Panc1 (cell line): ENCODE measurements at regions not wholly inside any gene's neighbourhood (a gene's known extent, or its start where the extent isn't known, plus 50 kb on each side); places are given as distances from the start of the nearest gene placed in this dataset.

ENCODE experiments used
- ATAC-seq: fragments of 200-7000 bp; cut with Tn5 transposase; 2 replicates; pipeline ENCODE4 v1.9.1; 2020; ENCODE audit warnings: mild to moderate bottlenecking, moderate library complexity
- BruUV-seq: library from RNA; stranded (reverse); fragments of 400-500 nt; replicated peaks from 2 replicates; lab custom pipeline; 2021; lab: Mats Ljungman, UMichigan
- CTCF ChIA-PET: fragments of 300-600 bp; sonication (Branson Sonifier 250); formaldehyde crosslinking; loops from one replicate; lab custom pipeline; 2022; ENCODE audit warnings: antibody characterized with exemption; lab: Charles Lee
- POLR2A ChIA-PET: fragments of 300-600 bp; sonication (Branson Sonifier 250); formaldehyde crosslinking; loops from one replicate; lab custom pipeline; 2022; ENCODE audit warnings: antibody characterized with exemption; lab: Charles Lee
- DNase-seq: peaks from one replicate; pipeline ENCODE4 v3.0.0-alpha.2; 2010; ENCODE audit warnings: low read depth, low spot score
- H3K27ac ChIP-seq: 2 replicates; pipeline ENCODE4 v1.5.1; 2011; ENCODE audit warnings: mild to moderate bottlenecking, low read length, inconsistent platforms
- H3K27me3 ChIP-seq: fragments of 200-500 bp; sonication (Bioruptor generic); 2 replicates; pipeline ENCODE4 v1.6.0; 2014; ENCODE audit warnings: low read length, inconsistent platforms; ENCODE audit not compliant: control insufficient read depth, insufficient read depth
- H3K36me3 ChIP-seq: fragments of 200-500 bp; sonication (Bioruptor generic); 2 replicates; pipeline ENCODE4 v1.5.1; 2014; ENCODE audit warnings: inconsistent platforms, mild to moderate bottlenecking, low read length, moderate library complexity; ENCODE audit not compliant: control insufficient read depth, insufficient read depth
- H3K4me1 ChIP-seq: 2 replicates; pipeline ENCODE4 v1.5.1; 2011; ENCODE audit warnings: inconsistent platforms, mild to moderate bottlenecking, low read length, moderate library complexity; ENCODE audit not compliant: control insufficient read depth, insufficient read depth
- H3K4me3 ChIP-seq, 2 experiments: 2 replicates each; pipeline ENCODE4 v1.5.1; 2011 to 2012; ENCODE audit warnings: low read depth in 2 of 2, low read length in 2 of 2, mild to moderate bottlenecking in 2 of 2, inconsistent platforms in 1 of 2, moderate library complexity in 1 of 2
- H3K9me3 ChIP-seq: fragments of 200-500 bp; sonication (Bioruptor generic); 2 replicates; pipeline ENCODE4 v1.5.1; 2014; ENCODE audit warnings: low read depth, mild to moderate bottlenecking, inconsistent platforms, low read length, moderate library complexity; ENCODE audit not compliant: control insufficient read depth, insufficient read depth
- POLR2AphosphoS5 ChIP-seq: IDR thresholded peaks from 2 replicates; pipeline ENCODE4 v1.6.1; 2012; ENCODE audit warnings: mild to moderate bottlenecking, low read depth, low read length, moderate library complexity
- SIN3A ChIP-seq: IDR thresholded peaks from 2 replicates; pipeline ENCODE4 v1.6.1; 2012; ENCODE audit warnings: low read depth, mild to moderate bottlenecking, low read length, moderate library complexity, borderline replicate concordance; ENCODE audit not compliant: insufficient read depth
- TCF7L2 ChIP-seq: IDR thresholded peaks from 2 replicates; pipeline ENCODE4 v1.6.1; 2011; ENCODE audit warnings: mild to moderate bottlenecking, low read depth, low read length, inconsistent platforms
- in situ Hi-C: cut with HindIII; loops from 2 replicates; pipeline ENCODE4 v1.10.0; 2016; ENCODE audit warnings: low sequenced_read_pairs, low pct_unique_long_range_greater_than_20kb
- intact Hi-C: fragments of 100-400 bp; cut with micrococcal nuclease; formaldehyde crosslinking; loops from one replicate; pipeline ENCODE4 v1.10.0; 2022; ENCODE audit not compliant: unreplicated experiment
- TF ChIP-seq, protein P1 (sequence below), 2 experiments: IDR thresholded peaks; 2 replicates each; pipeline ENCODE4 v1.6.1; 2011 to 2012; ENCODE audit warnings: low read depth in 2 of 2, control low read depth in 1 of 2, low read length in 1 of 2, mild to moderate bottlenecking in 1 of 2, moderate library complexity in 1 of 2; ENCODE audit not compliant: insufficient read depth in 1 of 2
- TF ChIP-seq, protein P2 (sequence below): fragments of 450-650 bp; IDR thresholded peaks from 2 replicates; pipeline ENCODE4 v1.5.1; 2017; ENCODE audit warnings: mild to moderate bottlenecking

DNA sequence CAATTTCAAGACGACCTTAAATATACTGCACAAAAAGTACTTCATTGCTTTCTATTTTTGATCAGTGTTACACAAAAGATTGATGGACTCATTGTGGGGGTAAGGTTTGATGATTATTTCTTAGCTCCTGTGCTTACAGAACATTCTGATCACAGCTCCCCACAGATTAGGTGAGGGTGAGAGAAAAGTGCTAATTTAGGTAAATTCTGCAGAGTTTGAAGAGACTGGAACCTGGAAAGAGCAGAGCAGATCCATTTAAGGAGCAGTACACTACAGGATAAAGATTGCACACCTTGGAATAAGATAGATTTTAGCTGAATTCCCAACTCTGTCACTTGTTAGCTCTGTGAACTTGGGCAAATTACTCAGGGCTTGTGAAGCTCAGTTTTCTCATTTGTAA is 291.9 kb upstream of the CDH7 start:
- ATAC-seq (no peak), DNase-seq (no peak)
- TF ChIP-seq SIN3A (no peak), POLR2AphosphoS5 (no peak), TCF7L2 (no peak)
- TF ChIP-seq, protein P1, sequence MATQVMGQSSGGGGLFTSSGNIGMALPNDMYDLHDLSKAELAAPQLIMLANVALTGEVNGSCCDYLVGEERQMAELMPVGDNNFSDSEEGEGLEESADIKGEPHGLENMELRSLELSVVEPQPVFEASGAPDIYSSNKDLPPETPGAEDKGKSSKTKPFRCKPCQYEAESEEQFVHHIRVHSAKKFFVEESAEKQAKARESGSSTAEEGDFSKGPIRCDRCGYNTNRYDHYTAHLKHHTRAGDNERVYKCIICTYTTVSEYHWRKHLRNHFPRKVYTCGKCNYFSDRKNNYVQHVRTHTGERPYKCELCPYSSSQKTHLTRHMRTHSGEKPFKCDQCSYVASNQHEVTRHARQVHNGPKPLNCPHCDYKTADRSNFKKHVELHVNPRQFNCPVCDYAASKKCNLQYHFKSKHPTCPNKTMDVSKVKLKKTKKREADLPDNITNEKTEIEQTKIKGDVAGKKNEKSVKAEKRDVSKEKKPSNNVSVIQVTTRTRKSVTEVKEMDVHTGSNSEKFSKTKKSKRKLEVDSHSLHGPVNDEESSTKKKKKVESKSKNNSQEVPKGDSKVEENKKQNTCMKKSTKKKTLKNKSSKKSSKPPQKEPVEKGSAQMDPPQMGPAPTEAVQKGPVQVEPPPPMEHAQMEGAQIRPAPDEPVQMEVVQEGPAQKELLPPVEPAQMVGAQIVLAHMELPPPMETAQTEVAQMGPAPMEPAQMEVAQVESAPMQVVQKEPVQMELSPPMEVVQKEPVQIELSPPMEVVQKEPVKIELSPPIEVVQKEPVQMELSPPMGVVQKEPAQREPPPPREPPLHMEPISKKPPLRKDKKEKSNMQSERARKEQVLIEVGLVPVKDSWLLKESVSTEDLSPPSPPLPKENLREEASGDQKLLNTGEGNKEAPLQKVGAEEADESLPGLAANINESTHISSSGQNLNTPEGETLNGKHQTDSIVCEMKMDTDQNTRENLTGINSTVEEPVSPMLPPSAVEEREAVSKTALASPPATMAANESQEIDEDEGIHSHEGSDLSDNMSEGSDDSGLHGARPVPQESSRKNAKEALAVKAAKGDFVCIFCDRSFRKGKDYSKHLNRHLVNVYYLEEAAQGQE (IDR thresholded peaks at IDR 0.05; ENCODE audit: insufficient read depth in 1 of 2, low read depth in 2 of 2, low read length in 1 of 2), result no peak
- TF ChIP-seq, protein P2, sequence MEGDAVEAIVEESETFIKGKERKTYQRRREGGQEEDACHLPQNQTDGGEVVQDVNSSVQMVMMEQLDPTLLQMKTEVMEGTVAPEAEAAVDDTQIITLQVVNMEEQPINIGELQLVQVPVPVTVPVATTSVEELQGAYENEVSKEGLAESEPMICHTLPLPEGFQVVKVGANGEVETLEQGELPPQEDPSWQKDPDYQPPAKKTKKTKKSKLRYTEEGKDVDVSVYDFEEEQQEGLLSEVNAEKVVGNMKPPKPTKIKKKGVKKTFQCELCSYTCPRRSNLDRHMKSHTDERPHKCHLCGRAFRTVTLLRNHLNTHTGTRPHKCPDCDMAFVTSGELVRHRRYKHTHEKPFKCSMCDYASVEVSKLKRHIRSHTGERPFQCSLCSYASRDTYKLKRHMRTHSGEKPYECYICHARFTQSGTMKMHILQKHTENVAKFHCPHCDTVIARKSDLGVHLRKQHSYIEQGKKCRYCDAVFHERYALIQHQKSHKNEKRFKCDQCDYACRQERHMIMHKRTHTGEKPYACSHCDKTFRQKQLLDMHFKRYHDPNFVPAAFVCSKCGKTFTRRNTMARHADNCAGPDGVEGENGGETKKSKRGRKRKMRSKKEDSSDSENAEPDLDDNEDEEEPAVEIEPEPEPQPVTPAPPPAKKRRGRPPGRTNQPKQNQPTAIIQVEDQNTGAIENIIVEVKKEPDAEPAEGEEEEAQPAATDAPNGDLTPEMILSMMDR, result no peak
- intact Hi-C loops (no loop called here), in situ Hi-C loops (no loop called here)
- Histone ChIP-seq H3K9me3 (no peaks in the 10 kb centered on the region), H3K36me3 (no peaks in the 10 kb centered on the region), H3K27me3 (no peaks in the 10 kb centered on the region), H3K27ac (no peak overlapping the region), H3K4me1 (no peaks in the 10 kb centered on the region), H3K4me3 (no peak overlapping the region)
- CTCF ChIA-PET, result no interaction called here
- no TSS peak for BruUV-seq
- POLR2A ChIA-PET, result no interaction called here

DNA sequence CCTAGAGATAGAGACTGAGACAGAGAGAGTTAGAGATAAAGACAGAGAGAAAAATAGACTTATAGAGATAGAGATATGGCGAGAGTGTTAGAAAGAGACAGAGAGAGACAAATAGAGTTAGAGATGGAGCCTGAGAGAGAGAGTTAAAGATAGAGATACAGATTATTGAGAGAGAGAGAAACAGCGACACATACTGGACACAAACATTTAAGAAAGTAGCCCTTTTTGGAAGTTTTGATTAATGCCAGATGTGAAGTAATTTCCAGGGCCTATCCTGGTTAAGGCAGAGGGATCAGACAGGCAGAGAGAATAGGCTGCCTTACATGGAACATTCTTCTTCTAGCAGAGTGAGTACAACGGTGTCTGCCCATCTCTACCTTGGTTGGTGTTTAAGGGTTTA is 311.6 kb upstream of the CDH7 start:
- H3K4me1 ChIP-seq, result no peaks in the 10 kb centered on the region
- no peaks in the 10 kb centered on the region for H3K36me3 ChIP-seq
- ATAC-seq, result no peak
- POLR2A ChIA-PET, result no interaction called here
- no peaks in the 10 kb centered on the region for H3K27me3 ChIP-seq
- no peak for DNase-seq
- TF ChIP-seq, protein P1 (IDR thresholded peaks at IDR 0.05; ENCODE audit: insufficient read depth in 1 of 2, low read depth in 2 of 2, low read length in 1 of 2), result no peak
- TF ChIP-seq SIN3A (no peak), POLR2AphosphoS5 (no peak), TCF7L2 (no peak)
- TF ChIP-seq, protein P2, result no peak
- no TSS peak for BruUV-seq
- no peaks in the 10 kb centered on the region for H3K9me3 ChIP-seq
- in situ Hi-C loops, result no loop called here
- no peak overlapping the region for H3K4me3 ChIP-seq
- no peak overlapping the region for H3K27ac ChIP-seq
- intact Hi-C loops, result no loop called here
- CTCF ChIA-PET, result no interaction called here
